HG03025 (cell line): ENCODE measurements at regions not wholly inside any gene's neighbourhood (a gene's known extent, or its start where the extent isn't known, plus 50 kb on each side); places are given as distances from the start of the nearest gene placed in this dataset.

Experiments used
- ATAC-seq: cut with Tn5 transposase; IDR thresholded peaks from one replicate; pipeline ENCODE4 v1.9.1; 2021; ENCODE audit warnings: mild to moderate bottlenecking, moderate library complexity; ENCODE audit not compliant: unreplicated experiment, low FRiP score

DNA sequence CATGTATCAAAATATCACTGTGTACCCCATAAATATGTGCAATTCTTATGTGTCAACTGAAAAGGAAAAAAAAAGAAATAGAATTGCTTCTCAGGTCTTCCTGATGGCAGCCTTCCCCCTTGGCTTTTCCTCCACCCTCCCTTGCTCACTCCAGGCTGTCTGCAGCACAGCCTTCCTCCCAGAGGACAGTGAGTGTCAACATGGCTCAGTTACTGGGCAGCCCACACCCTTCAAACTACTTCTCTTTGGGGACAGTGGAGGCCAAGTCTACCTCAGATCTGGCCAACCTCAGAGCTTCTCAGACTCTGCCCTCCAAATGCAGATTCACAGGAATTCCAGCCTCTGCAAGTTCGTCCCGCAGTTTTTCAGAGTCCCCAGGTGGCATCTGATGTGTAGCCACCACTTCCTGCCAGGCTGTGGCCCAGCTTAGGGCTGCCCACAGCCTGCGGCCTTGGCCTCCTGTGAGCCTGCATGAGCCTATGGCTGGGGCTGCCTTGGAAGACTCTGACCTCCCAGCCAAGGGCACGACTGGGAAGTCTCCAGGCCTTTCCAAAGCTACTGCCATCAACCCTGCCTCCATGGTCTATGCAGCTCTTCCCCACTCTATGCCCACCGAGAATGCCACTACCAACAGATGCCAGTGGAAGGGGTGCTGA is 148.0 kb upstream of the PWP1 start:
- ATAC-seq, result no peak

DNA sequence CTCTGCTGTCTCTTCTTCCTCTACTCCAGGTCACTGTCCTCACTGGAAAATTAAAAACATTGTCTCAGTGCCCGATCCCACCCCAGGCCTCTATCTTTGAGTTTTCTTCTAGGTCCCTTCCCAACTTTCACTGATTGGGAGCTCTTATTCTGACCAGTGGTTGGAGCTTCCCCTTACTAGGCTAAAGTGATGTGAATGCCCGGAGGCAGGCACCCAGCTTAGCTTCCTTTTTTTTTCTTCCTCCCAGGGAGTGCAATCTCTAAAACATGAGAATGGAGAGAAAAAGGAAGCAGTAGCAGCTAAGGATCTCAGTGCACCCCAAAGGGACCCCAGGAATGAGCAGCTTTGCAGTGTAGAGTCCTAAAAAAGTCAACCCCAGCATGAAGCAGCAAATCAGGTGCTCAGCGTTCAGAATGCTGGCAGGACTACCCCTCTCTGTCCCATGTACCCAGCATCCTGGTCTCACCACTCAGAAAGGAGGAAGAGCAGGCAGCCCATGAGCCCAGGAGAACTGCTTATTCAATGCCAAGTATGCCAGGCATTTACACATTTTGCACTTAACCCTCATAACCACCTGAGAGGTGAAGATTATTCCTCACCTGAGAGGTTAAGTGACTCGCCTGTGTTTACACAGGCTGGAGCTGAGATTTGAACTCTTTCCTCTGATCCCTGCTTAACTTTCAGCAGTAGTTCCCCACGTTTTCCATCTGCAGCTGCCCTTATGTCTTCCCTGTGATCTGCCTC is 146.2 kb upstream of the PWP1 start:
- ATAC-seq, result no peak

DNA sequence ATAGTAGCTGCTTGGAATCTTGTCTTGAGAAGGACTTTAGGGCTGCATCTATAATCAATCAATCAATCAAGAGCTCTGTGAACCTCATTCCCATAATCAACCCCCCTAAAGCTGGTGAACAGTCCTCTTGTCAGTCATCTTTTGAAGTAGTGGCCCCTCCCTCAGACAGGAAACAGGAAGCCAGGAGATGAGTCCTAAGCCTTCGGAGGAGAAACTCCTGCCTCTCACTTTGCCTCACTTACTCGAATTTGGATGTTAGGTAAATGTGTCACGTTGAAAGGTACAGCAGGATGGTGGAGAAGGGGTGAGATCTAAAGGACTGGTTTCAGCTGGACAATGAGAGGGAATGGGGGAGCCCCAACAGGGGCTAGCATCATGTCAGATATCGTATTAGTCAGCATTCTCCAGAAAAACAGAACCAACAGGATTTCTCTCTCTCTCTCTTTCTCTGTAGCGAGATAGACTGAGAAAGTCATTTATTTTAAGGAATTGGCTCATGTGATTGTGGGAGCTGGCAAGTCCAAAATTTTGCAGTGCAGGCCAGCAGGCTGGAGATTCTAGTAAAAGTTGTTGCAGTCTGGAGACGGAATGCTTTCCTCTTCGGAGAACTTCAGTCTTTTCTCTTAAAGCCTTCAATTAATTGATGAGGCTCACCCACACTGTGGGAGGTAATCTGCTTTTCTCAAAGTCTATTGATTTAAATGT is 144.4 kb upstream of the PWP1 start:
- ATAC-seq, result no peak

DNA sequence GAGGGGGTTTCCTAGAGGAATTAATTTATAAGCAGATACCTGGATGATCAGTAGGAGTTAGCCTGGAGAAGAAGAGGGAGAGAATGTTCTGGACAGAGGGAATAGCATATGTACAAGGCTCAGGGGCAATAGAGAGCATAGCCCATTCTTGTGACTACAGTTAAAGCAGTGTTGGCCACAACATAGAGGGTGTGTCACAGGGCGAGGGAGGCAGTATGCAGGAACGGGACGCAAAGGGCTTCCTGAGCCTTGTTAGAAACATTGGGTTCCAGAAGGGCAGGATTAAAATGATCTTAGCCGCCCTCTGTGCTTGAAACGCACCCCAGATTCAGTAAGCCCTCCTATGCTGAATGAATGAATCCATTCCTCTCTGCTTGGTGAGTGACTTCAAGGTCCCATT is 142.2 kb upstream of the PWP1 start:
- no peak for ATAC-seq

DNA sequence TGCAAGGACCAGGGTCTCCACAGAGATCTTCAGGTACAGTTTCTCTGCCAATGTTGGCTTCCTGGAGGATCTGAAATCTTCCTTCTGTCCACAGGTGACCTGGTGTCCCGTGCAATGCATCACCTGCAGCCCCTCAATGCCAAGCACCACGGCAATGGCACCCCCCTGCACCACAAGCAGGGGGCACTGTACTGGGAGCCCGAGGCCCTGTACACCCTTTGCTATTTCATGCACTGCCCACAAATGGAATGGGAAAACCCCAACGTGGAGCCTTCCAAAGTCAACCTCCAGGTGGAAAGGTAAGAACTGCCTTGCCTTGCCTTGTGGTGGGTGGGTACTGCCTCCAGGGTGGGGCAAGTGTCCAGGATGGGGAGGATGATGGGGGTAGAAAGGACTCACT is 141.8 kb upstream of the PWP1 start:
- no peak for ATAC-seq

DNA sequence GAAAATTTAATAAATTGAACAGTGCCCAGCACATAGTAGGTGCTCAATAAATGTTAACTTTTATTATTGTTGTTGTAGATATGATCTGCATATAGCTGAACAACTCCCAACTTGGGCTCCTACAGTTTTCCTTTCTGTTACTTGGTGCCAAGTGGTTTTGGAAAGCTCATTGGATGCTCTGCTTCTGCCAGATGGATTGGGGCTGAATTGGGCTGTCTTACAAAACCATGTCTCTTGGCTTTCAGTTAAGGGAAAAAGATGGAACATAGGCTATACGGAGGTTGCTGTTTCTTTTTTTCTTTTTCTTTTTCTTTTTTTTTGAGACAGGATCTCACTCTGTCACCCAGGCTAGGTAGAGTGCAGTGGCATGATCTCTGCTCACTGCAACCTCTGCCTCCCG is 140.7 kb upstream of the PWP1 start:
- no peak for ATAC-seq

DNA sequence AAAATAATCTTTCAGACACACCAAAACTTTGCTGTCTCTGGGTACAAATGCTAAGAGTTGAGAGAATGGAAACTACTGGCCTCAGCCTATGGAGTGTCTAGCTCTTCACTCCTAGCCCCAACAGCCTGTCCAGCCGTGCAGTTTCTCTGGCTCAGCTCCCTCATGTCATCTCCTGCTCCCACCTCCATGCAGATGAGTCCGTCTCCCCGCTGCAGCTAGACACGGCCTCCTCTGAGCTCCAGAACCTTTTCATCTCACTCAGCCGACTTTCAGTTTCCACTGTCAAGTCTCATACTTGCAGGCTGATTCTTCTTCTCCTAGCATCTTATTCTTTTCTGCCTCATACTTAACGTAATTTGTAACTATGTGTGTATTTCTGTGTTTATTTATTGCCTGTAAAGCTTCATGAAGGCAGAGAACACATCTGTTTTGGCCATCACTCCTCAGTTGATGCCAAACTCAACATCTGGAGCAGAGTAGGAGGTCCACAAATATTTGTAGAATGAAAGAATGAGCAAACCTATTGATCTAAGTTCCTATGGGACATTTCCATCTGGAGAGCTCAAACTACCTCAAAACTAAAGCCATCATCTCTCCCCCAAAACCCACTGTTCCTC is 139.8 kb upstream of the PWP1 start:
- no peak for ATAC-seq

DNA sequence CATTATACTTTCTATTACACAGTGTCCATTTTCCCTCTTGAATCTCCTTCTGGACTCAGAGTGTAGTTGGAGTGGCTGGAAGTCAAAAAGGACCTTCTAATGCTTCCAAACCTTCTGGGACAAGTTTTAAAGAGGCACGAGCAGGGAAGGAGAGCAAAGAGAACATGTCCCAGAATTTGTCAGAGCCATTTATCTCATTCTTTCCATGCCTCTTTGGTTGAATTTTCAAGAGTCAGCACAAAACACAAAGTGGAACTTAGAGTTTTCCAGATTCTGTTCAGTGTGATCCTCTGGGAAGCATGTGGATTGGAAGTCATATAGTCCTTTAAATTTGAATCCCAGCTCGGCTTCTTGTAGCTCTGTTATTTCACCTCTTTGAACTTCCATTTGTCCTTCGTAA is 138.2 kb upstream of the PWP1 start:
- no peak for ATAC-seq

DNA sequence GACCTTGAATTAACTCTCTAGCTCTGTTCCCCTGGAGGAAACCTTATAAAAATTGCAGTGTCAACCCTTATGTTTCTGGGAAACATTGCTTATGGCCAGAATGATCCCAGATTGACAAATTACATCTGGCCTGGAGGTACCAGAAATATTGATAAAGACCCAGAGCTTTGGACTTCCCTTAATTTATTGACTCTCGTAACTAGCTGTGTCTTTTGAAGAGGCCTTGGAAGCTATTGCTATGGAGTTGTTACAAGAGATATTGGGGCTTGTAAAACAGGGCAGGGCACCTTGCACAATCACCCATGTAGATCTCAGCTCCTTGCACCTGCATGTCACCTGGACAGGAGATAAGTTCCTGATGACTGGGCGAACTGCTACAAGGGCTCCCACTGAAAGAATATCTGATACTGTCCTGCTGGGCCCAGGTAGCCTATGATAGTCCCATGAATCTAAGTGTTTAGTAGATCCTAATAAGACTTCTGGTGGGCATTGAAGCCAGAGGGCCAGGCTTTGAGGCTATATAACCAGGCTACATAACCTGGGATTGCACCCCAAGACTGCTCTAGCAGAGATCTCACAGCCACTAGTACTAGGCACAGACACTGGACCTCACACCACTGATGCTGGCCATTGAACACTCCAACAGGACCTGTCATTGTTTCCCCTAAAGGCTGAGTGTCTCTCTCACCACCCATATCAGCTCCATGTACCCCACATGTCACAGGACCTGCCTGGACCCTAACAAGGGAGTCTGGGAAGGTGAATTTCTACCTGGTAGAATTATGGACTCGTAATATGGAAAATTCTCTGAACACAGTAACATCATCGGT is 135.7 kb upstream of the PWP1 start:
- ATAC-seq, result no peak

DNA sequence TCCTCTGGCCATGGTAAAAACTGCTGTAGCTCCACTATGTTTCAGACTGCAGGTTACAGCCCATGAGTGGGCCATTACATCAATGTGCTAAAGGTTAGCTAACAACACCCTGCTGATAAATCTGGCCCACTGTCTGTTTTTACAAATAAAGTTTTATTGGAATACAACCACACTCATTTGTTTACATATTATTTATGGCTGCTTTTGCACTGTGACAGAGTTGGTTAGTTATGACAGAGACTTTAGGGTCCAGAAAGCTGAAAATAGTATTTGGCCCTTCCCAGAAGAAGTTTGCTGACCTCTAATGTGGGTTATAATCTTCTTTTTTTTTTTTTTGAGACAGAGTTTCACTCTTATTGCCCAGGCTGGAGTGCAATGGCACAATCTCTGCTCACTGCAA is 134.2 kb upstream of the PWP1 start:
- ATAC-seq, result no peak

DNA sequence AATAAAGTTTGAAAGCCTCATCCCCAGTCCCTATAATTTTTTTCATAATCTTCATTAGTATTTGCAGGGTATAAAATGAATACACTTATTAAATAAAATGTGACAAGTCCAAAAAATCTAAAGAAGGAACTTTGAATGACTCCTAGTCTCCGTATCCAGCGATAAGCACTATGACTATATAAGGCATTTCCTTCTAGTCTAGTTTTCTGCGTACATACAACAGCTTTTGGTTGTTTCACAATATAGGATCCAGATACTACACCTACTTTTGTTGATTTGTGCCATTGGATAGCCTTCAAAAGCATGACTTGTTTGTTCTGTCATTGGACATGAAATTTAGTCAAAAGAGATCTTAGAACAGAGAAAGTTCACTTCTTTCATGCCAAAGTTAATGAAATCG is 133.3 kb upstream of the PWP1 start:
- no peak for ATAC-seq

DNA sequence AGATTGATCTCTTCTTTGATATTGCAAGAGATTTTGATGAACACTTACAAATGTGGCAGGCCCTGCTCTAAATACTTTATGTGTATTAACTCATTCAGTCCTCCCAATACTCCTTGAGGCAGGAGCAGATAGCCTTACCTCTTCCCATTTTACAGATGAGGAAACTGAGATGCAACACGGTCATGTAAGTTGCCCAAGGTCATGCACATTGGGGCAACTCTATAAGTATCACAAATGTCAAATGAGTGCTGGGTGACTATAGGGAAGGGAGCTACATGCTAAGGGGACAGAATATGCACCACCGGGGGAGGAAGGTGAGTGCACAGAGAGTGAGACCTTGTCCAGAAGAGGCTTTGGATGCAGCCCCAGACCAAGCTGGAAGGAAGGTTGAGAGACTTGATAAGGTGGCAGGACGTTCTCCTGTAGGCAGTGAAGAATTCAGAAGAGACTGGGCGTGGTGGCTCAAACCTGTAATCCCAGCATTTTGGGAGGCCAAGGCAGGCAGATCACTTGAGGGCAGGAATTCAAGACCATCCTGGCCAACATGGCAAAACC is 132.3 kb upstream of the PWP1 start:
- no peak for ATAC-seq

DNA sequence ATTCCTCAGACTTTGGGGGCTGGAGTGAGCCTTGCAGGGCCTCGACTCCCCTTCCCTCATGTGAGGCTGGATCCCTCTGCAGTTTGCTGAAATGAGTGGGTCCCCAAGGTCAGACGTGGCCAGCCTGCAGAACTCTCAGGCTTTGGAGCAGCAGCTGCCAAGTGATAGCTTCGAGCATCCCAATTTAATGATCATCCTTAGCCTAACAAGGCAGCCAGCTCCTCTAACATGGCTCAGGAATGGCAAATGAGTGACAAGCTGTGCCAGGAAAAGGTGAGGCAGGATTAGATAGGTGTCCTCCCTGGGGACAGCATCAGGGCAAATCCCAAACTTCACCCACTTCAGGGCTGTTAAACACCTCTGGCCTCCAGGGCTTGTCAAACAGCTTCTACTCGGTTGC is 130.7 kb upstream of the PWP1 start:
- ATAC-seq, result no peak

DNA sequence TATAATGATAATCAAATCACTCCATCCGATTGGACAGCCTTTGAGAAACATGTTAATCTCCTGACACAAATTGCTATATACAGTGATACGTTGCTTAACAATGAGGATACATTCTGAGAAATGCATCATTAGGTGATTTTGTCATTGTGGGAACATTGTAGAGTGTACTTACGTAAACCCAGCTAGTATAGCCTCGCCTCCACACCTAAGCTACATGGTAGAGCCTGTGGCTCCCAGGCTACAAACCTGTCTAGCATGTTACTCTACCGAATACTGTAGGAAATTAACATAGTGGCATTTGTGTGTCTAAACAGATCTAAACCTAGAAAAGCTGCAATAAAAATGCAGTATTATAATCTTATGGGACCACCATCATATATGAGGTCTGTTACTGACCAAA is 128.6 kb upstream of the PWP1 start:
- ATAC-seq, result no peak

DNA sequence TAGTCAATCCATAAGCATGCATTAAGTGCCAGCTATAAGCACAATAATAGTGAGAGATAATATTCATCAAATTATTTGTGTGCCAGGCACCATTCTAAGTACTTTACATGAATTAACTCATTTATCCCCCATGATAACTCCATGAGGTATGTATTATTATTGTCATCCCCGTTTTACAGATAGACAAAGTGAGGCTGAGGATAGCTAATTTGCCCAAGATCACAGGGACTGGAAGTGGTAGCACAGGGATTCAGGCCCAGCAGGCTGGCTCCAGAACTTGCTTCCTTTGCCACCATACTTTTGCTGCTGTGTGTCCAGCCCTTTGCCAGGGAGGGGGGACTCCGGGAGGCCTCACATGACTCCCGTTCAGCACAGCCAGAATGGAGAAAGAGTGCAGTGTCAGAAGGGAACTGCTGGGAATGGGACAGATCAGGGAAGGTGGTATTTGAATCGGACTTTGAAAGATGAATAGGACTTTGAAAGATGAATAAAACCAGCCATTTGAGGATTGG is 128.0 kb upstream of the PWP1 start:
- ATAC-seq, result no peak

DNA sequence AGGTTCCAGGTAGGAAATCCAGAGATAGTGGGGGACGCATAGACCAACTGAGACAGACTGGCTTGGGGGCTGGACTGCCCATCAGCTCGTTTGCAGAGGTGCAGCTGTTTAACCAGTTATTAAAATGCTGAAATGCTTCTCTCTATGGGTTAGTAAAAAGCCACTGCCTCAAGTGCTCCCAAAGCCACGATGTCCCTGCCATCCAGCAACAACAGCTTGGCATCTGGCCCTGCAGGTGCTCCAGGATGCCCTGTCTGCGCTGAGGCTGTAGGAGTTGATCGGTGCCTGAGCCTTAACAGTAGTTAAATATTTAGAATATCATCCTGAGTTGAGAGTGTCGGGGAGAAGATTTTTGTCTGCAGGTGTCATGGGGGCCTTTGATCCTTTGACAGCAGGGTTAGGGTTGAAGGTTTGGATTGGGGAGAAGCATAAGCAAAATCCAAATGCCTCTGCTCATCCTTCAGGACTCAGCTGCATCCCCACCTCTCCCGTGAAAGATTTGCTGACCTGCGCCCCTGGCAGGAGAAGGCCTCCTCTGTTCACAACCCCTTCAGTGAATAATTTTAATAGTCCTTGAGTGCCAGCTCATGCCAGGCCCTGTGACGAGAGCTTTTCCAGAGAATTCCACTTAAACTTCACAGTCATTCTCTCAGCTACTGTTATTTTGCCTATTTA is 127.3 kb upstream of the PWP1 start:
- no peak for ATAC-seq

DNA sequence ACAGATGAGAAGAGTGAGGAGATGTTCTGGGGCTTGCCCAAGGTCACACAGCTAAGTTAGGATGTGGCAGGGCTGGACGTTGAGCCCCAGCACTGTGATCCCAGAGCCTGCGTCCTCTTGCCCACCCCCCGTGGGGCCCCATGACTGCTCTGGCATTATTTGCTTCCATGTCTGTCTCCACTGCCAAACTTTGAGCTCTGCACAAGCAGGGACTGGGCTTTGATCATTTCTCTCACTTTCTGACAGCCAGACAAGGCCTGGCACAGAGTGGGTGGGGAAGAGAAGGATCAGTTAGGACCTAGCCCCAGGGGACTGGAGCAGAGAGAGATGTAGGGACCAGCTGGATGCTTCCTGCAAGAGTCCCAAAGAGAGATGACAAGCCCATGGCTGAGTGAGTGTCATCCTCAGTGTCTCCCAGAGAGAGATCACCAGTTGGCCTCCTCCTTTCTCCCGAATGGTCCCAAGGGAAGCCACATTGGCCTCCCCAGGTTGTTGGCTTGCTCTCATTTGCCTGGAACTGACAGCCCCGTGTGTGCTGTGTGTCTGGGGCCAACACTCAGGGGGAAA is 126.7 kb upstream of the PWP1 start:
- ATAC-seq, result no peak

DNA sequence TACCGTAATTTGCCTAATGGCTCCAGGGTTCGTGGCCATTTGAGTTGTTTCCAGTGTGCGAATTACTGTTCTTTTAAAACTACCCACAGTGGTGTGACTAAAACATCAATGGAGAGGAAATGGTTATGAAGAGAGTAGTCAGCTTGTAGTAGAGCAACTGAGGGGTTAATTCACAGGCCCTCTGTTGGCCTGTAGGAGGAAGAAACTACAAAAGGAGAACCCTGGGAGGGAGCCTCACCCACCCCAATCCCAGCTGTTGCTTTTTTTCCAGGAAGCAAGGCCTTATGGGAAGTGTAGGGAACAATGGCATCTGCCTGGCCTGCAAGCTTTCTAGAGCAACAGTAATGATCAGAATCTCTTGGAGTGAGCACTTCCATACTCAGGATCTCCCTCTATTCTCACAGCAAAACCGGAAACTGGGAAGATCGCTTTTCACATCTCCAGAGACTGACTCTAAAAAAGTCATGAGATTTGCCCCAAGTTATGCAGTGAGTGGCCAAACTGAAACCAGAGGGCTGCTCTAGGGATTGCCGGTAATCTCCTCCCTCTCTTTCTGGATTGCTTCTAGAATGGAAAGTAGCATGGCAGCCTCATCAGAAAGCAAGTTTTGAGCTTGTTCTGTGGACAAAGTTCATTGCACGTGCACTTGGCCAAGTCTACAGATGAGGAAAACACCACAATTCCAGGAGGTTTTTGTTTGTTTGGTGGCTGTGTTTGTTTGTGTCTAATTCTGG is 125.3 kb upstream of the PWP1 start:
- no peak for ATAC-seq

DNA sequence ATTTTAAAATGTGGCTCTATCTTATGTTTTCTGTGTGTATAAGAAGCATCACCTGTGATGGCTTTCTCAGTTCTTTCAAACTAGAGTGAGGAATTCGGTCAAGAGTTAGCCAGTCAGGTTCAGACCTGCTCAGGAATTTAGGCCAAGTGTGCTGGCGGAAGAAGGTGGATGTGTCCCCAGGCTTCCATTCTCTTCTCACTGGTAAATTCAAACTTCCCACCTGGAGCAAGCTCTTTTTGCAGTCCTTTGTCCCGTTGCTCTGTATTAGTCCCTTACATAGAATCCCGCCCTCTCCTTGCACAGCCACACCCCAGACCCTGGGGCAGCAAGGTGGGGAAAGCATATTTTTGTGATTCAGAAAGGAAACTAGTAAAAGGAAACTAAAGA is 124.7 kb upstream of the PWP1 start:
- ATAC-seq, result no peak
